Amniotic stem cell (primary cell): ENCODE measurements at regions not wholly inside any gene's neighbourhood (a gene's known extent, or its start where the extent isn't known, plus 50 kb on each side); places are given as distances from the start of the nearest gene placed in this dataset.
A peak's percentile ranks its signal among the peaks of the same experiment; 100 is the strongest.

Experiments used
- DNase-seq: peaks from one replicate; lab custom pipeline; 2025; lab: John Stamatoyannopoulos, UW

DNA sequence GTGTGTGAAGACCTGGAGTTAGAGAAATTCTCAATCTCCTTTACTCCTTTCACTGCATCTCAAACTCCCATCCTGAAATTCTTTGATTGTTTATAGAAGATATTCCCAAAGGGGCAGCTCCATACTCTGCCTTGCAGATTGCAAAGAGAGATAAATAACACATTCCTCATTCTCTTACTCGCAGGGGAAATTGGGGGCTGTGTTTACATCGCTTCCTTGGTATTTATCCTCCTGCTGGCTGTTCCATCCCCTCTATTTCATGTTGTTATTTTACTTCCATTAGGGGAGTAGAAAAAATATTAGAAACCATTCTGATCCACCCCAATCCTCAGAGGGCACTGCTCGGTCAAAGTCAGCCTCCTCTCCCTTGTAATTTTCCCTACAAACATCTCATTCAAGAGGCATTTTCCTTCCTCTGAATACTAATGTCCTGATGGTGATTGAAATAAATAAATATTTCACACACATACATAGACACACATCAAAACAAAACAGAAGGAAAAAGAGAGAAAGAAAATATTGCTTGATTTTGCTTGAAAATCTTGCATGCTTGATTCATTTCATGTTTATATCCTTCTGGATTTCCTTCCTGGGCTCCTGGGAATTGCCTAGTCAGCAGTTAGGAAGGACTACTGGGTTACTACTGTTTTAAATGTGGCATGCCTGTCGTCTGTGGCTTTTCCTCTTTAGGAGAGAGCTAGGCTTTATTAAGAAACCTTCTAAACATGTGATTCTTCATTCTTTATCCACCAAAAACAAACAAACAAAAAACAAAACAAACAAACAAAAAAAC is 420.1 kb upstream of the PAPPA start:
- DNase-seq = no peak

DNA sequence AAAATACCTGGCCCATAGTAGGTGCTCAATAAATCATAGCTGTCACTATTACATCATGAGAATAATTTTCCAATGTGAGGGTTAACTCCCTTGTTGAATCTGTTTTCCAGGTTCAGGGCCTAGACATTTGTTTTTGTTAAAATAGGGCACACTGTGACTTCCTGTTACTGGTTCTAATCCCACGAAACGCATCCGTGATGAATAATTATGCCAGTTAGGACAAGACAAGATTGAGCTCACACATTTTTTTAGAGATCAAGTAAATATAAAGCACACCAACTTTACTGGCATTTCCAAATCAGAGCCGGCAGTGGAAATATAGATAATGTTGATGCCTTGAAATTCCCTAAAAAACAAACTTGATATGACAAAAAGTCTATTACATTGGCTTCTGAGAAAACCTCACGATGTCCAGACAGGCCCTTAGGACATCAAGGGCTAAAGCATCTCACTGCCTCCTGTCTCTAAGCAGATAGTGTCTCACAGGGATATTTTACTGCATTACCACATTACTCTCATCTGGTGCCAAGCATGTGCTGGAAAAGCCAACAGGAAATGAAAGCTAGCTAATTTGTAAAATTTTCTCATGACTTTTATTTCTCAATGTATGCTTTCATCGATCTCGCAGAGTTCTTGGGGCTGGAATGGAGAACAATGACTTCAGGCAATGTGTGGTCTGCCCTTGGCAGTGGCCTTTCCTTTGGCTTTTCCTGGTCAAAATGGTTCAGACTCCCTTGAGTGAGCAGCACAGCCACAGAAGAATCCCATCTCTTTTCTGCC is 414.3 kb upstream of the PAPPA start:
- DNase-seq = no peak

DNA sequence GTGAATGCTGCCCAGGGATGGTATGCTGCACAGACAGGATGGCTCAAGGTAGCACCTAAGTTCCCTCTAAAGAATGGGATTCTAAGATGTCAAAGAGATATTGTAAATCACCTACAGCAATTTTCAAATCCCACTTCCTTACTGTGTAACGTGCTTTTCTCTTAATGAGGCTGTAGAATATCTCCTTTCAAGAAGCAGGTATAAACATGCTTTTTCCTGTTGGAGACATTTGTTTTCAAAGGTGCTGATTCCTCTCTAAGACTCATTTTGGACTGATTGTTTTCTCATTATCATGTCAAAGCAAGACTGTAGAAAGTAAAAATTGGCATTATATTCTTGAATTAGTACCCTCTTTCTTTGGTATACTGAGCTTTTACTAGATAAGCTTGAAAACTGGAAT is 412.6 kb upstream of the PAPPA start:
- DNase-seq = no peak

DNA sequence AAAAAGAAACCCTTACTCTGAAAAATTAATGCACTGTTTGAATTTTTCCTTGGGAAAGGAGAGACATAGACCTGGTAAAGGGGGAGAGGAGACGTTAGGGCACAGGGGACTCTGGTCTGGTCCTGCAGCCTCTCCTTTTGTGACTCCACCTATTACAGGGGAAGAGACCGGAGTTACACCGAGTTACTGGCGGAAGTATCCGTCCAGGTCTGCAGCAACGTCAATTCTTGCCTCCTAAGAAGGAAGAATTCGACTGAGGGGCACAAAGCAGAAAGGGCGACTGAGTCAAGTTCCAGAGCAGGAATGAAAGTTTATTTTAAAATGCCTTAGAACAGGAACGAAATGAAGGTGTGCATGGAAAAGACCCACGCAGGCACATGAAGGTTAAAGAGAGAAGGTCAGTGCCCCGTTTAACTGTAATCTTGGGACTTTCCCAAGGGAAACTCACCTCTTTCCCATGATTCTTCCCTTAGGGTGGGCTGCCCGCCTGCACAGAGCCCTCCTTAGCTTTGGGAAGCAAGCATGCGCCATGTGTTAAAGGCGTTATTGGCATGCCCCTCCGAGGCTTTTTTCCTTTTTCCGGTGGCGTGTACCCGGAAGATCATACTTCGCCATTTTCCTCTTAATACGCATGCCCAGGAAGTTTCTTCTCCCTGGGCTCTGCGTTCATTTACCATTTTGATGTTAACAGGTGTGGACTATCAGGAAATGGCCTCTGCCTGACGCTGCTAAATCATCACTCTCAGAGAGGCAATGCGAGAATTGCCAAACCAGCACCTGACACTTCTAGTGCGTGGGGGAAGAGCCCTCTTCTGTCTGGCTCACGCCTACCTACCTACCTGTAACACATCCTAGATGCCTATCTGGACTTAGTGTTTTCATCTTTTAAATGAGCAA is 409.6 kb upstream of the PAPPA start:
- no peak for DNase-seq

DNA sequence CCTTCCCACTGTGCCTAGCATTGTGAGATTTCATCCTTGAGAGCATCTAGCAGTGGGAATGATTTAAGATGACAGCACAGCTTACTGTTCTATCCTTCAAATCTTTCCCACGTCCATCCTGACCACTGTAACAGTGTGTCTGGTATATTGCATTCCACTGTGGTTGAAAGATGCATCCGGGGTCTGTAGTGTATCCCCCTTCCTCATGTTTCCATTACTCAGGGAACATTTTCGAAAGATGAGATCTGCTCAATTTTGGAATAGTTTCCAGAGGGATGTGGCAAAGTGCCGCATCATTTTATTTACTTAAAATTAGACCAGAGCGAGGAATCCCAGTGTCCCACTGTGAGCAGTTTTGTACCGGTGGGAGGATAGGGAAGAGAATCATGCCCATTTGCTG is 407.1 kb upstream of the PAPPA start:
- peak; percentile 38 for DNase-seq

DNA sequence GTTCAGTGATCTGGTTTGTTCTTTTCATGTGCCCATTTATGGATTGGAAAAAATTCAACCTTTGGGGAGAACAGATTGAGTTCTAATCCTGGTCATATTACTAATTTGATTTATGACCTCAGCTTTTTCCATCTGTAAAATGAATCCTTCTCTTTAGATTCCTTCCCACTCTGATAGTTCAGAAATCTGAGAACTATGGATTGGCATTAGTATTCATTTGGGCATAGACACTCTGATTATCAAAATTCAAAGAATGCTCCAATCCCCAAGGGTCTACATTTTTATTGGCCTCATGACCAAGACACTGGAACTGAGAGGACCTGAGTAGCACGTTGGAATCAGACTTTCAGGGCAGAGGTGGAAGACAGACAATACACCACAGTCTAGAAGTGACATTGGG is 405.9 kb upstream of the PAPPA start:
- DNase-seq = no peak

DNA sequence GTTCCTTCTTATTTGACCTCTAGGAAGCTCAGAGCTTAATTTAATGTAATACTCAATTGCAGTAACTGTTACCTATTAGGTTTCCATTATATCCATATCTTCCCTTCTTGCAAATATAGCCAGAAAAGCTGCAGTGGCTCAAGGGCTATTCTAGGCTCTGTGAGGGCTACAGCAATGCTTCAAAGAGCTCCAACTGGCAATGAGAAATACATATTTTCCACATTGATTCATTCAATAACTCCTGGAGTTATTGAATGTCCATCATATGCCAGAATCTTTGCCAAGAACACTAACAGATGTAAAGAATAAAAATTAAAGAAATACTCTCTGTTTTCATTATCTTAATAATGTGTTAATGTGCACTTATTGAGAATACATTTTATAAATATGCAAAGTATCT is 396.9 kb upstream of the PAPPA start:
- no peak for DNase-seq

DNA sequence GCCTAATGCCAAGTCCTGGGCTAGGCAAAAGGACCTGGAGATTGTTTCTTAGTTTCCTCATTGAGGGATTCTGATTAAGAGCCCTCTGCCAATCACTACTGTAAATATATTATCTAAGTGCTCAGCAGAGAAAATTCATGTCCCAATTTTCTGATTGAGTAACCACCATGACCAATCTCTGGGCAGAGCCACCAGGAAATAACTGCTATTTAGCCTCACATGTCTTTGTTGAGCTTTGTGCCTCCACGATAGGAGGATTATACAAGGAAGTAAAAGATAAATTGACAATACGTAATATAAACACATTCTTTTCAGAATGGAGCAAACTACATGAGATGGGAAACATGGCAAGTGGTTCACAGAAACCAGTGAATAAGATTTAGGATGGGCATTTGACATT is 396.1 kb upstream of the PAPPA start:
- no peak for DNase-seq

DNA sequence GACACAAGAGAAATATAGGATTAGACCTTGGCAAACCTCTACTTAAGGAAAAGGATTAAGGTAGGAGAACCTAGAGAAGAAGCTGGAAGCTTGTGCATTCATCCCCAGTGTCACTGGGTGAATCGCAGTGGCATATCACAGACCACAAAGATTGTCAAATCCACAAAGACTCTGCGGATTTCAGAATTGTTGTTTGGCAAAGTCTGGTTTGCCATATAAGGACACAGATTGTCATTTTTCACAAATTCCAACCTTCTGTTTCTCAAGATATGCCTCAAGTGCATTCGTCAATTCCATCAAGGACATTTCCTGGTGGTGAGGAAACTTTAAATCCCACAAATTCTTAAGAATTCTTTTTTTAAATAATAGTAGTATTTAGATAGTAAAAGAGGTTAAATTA is 395.1 kb upstream of the PAPPA start:
- no peak for DNase-seq

DNA sequence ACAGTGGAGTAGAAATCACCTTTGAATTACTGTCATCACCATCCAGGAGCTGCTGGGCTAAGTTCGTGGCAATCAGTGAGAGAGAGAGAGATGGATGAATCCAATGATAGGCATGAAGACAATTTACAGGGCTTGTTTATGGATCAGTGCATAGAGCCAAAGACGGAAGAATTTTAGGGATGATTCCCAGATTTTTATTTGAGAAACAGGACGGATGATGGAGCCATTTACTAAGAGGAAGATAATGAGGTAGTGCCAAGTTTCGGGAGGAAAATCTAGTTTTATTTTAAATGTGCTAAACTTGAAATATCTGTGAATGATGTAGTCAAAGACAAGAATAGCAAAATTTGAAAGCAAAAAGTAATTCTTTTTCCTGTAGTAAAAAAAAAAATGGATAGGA is 394.2 kb upstream of the PAPPA start:
- no peak for DNase-seq

DNA sequence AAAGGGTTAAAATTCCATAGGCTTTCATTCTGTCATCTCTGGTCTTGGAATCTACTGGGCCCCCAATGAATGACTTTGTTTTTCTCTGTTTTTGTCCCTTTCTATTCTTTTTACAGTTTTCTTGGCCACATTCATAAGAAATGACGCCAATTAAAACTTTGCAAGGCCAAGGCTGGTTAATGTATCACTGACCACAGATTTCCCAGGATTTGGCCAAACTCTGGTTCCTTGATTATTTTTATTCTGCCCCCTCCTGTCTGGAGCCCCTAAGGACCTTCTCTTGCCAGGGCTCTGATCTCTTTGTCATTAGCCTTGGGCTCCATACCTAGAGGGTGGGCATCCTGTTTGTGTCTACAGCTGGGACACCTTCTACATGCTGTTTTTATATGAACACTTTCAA is 388.9 kb upstream of the PAPPA start:
- no peak for DNase-seq

DNA sequence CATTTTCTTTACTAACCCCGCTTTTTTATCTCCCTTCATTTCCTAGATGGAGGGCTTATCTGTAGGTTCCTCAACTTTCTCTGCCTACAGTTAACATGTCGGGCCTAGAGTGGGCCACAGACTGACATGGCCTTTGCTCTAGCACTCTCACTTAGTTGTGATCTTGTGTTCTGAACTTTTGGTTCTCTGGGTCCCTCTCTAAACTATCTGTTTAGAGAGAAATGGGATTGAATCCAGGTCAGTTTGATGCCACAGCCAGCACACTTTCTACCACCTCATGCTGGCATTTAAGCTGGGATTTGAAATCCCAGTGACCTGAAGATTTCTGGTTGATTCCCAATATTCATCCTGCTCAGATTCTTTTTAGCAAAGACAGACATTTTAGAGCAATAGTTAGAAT is 388.5 kb upstream of the PAPPA start:
- no peak for DNase-seq

DNA sequence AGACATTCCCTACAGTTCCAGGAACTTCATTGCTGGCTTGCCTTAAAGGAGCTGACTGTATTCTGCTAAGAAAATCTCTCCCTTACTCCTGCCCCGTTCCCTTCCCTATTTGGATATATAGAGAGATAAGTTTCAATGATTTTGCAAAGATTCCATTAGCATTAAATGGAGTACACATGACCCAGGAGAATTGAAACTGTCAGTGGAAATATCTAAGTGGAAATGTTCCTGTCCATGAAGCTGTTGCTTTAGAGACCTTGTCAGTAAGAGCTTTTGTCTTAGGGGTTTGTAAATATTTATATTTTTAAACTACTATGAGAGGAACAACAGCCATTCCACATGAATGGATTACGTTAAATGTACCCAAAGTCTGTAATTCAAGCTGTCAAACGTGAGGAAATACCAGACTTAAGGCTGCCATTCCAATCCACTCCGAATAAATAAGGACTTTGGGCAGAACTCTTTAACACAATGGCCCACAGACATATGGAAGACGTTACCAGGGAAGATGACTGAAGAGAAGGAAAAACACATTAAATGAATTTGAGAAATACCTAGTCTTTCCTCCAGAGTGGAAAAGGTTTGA is 387.1 kb upstream of the PAPPA start:
- DNase-seq = no peak

DNA sequence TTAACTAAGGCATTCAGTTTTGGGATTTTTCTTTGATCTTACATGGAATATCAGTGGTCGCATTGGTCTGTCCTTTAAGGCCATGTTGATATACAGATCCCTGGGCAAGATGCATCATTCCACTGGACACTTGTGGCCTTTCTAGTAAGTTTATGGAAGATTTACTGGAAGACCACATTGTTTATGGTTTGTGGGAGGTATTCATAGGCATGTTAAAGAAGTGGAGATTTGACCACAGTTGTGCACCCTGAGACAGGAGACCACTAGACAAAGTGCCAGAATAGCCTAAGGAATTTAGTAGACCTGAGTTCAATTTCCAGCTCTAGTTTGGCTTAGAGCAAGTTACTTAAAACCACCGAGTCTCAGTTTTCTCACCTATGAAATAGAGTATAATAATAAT is 383.1 kb upstream of the PAPPA start:
- no peak for DNase-seq

DNA sequence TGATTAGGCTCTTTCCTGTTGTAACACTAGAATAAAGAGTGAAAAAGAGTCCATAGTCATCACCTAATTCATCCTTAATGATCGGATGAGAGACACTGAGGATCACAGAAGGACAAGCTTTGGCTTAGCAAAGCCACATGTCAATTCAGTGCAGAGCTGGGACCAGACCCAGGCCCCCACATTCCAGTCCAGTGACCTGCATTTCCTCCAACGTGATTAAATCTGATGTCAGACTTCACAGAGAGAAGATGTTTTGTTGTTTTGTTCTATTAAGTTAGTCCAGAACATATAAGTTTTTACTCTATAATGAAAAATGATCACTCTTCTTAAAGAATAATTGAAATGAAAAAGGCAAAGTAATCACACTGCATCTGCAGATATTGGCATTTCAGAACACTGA is 377.9 kb upstream of the PAPPA start:
- no peak for DNase-seq

DNA sequence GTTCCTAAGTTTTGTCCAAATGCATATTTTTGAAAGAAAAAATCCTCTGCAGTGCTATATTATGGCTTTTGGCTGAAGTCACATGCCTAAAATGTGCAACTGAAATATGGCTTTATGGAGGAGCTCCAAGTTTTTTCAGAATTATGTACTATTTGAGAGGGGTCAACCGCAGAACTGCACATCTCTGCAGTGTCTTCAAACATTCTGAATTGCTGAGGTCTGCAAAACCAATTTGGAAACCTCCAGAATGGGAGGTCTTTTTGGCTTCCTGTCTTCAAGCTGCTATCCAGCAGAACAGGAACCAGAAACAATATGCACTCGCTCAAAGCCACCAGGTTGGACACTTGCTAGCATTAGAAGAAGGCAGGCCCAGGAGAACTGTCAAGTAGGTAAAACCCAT is 376.0 kb upstream of the PAPPA start:
- no peak for DNase-seq

DNA sequence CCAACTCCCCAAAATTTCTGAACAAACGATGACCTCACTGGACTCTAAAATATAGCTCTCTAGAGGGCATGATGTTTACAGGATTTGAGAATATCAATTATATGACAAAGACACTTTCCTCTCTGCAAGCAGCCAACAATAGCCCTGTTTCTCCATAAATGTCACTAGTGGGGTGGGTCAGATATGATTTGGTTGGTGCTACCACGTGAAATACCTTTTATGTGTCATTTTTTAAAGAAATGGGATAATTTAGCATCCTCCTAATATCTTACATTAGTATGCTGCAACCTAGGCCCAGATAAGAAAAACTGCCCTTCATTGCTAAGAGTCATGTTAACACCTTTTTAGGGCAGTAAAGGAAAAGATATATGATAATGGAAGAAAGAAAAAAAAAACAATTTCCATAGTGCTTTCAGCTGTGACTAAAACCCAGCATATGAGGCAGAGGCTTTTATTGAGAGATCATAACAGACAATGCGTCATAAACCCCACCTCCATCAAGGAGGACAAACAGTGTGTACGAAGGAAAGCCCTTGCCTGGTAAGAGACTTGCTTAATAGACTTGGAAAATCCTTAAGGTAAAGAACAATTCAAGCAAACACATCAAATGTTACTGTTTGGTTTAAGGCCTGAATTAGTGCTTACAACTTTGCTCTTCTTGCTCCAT is 372.4 kb upstream of the PAPPA start:
- DNase-seq = no peak

DNA sequence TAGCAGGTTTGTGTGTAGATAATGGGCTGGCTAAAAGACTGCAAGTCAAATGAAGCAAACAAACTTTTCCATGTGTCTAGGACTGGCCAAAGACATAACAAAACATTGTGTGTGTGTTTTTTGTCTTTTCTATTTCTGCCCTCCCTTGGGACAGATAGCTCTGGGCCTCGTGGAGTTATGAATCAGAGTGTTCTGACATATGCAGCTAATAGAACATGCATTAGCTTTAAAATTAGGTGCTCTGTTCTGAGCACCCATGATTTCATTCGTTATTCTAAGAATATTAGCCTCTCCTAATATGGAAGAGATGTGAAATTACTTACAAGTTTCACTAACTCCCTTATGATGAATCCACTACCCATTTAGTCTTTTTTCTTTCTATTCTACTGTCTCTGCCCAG is 367.3 kb upstream of the PAPPA start:
- DNase-seq = peak; percentile 3

DNA sequence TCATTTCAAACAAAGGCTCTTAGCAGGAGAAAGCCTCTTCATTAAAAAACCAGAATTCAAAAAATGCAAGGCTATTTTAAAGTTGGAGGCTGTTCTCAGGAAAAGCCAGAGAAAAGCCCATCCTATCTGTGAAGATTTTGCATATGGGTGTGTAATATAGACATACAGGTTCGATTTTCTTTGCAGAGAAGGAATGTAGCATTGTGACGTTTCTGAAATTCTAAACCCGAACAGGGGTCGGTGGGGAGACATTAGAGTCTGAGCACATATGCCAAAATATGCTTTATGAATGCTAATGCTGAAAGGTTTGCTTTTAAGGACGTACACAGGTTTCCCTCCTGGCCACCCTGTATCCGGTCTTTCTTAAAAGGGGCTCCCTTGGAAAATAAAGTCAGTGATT is 363.1 kb upstream of the PAPPA start:
- DNase-seq = no peak

DNA sequence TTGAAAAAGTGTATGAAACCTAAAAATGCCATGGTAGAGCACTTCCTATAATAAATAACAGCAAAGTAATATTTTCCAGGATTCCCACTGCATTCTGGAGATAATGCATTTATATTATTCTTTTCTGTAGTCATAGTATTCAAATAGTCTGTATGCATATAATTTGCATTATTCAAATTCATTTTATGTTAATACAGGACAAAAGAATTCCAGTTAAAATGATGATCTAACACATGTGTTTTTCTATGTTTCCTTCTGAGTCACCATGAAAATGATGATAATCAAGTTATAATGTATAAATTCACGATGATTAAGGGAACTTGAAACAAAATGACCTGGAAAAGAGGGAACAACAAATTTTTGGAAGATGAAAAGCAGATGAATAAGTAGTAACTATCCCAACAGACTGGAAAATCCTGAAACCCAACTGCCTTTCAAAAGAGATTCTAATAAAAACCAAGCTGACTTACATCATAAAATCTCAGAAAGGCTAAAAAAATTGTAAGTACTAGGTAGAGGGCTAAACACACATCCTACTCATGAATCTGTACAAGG is 358.6 kb upstream of the PAPPA start:
- DNase-seq = no peak

DNA sequence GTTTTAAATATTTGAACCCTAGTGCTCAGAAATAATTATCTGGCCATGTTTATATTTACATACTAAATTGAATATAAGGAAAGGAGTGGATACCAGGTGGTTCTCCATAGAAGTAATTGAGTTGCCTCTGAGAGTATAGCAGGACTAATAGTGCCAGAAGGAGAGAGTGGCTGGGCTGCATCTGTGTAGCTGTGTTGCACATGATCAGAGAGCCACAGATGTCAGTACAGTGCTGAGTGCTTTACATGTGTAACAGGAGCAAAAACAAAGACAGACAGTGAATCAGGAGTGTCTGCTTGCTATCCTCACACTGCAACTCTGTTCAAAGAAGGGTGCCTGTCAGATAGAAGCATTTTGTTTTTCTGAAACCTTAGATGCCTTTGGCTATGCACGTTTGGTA is 353.9 kb upstream of the PAPPA start:
- no peak for DNase-seq
